GM21367 (cell line): ENCODE measurements at regions not wholly inside any gene's neighbourhood (a gene's known extent, or its start where the extent isn't known, plus 50 kb on each side); places are given as distances from the start of the nearest gene placed in this dataset.

ENCODE experiments used
- ATAC-seq: cut with Tn5 transposase; IDR thresholded peaks from one replicate; pipeline ENCODE4 v1.9.1; 2021; ENCODE audit not compliant: unreplicated experiment

GRCh38 chr4:74675673-74676279 is 118.5 kb downstream of the BTC start:
- ATAC-seq, result peak; percentile 82

DNA sequence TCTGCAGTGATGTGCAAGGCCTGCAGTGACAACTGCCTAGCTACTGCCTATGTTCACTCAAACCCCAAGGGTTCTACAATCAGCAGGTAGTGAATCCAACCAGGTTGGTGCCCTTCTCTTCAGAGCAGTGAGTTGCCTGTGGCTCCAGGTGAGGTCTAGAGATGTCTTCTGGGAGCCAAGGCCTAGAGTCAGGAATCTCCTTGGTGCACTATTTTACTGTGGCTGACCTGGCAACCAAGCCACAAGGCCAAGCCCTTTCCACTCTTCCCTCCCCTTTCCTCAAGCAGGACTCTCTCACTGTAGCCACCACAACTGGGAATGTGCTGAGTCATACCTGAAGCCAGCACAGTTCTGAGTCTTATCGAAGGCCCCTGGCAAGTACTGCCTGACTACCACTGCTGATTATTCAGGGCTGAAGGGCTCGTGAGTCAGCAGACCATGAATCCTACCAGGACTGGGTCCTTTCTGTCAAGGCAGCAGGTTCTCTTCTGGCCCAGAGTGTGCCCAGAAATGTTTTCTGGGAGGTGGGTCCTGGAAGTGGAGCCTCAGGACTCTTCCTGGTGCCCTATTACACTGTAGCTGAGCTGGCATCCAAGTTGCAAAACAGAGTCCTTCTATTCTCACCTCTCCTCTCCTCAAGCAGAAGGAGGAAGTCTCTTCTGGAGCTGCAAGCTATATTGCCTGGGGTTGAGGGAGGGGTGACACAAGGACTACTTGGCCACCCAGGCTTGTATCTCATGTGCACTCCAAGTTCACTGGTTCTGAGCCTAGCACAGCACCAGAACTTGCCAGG is 111.6 kb downstream of the BTC start:
- ATAC-seq, result no peak

- ATAC-seq, result no peak
Measured at GRCh38 chr4:74692972-74693371, 101.4 kb downstream of the BTC start.
